HG03139 (cell line): ENCODE measurements at regions not wholly inside any gene's neighbourhood (a gene's known extent, or its start where the extent isn't known, plus 50 kb on each side); places are given as distances from the start of the nearest gene placed in this dataset.
"Not testable (repeated sequence)": the region's sequence is repeated elsewhere in the genome, so short reads cannot be mapped to it uniquely, and the experiment has no call there.

Experiments
- ATAC-seq: cut with Tn5 transposase; IDR thresholded peaks from one replicate; pipeline ENCODE4 v1.9.1; 2021; ENCODE audit not compliant: unreplicated experiment

DNA sequence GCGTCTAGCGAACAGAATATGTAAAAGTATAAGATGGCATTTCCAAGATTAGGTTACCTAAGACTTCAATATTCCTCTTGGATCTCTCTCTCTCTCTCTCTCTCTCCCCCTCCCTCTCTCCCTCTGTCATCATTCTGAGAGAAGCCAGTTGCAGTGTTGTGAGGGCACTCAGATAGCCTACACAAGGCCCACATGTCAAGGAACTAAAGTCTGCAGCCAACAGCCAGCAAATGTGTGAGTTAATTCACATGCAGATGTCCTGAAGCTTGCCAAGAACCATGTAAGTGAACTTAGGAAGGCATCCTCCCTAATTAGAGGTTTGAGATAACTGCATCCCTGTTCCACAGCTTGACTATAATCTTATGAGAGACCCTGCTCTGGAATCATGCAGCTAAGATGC lies 822.9 kb upstream of the PRR20A start:
- no peak for ATAC-seq

GRCh38 chr13:56332671-56333070 lies 808.0 kb upstream of the PRR20A start:
- ATAC-seq = no peak

DNA sequence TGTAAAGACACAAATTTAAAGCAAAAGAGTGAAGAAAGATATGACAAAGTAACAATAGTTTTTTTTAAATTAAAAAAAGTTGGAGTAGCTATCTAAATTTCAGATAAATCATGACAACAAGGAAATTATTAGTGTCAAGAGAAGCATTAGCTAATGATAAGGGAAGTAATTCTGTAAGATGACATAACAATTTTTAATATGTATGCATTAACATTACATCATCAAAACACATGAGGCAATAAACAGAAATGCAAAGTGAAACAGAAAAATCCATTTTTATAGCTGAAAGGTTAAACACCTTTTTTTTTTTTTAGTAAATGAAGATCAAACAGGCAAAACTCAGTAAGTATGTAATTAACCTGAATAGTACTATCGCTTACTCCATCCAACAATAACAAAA lies 804.9 kb upstream of the PRR20A start:
- ATAC-seq = no peak

- no peak for ATAC-seq
These were observed 802.3 kb upstream of the PRR20A start for GRCh38 chr13:56338421-56338820.

- ATAC-seq = no peak
These were observed 793.7 kb upstream of the PRR20A start for GRCh38 chr13:56347014-56347413.

- no peak for ATAC-seq
These were observed 790.9 kb upstream of the PRR20A start for GRCh38 chr13:56349866-56350265.

GRCh38 chr13:56351041-56351440 lies 789.7 kb upstream of the PRR20A start:
- ATAC-seq = no peak

GRCh38 chr13:56352361-56352760 lies 788.4 kb upstream of the PRR20A start:
- ATAC-seq = no peak

DNA sequence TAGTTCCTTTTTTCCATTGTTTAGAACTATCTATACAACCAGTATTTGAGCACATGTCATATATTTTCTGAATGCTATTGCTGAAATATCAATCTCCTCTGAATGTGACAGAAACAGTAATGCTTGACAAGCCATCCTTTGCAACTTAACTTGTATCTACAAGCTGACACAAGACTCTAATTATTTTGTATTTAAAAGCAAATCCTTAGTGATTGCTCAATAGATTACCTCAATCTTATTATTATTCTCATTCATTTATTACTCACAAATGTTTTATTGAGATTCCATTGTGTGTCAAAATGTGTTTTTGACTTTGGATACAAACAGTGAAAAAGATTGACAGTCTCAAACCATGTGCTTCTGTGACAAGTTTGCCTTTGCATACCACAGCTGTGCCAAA lies 787.8 kb upstream of the PRR20A start:
- no peak for ATAC-seq

- no peak for ATAC-seq
These were observed 784.0 kb upstream of the PRR20A start for GRCh38 chr13:56356690-56357089.

DNA sequence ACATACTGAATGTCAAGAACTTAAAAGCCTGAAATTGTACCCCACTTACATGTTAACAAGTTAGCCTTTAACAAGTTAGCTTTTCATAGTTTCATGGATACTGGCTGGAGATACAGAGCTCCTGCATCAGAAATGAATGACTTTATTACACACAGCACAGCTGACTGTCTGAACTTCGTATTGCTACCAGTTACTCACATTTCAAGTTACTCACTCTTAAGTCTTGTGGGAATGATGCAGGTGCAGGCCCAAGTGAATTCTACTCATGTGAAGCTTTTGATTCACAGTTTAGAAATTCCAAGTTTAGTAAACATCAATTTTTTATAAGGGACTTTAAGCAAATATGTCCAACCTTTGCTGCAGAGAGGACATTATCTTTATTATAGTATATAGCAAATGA lies 762.2 kb upstream of the PRR20A start:
- ATAC-seq = no peak

GRCh38 chr13:56393549-56393948 lies 747.2 kb upstream of the PRR20A start:
- ATAC-seq = no peak

DNA sequence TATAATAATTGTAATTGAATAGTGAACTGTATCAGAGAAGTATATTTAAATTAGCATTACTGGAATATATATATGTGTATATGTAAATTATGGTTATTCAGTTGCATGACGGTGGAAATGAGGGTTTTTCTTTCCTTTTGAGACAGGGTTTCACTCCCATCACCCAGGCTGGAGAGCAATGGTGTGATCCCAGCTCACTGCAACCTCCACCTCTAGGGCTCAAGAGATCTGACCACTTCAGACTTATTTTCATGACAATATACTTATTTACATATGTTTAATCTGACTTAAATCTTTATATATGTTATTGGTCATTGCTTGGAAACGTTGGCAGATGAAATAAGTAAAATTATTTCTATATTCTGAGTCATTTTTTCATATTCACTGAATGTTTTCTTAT lies 744.4 kb upstream of the PRR20A start:
- ATAC-seq = no peak

DNA sequence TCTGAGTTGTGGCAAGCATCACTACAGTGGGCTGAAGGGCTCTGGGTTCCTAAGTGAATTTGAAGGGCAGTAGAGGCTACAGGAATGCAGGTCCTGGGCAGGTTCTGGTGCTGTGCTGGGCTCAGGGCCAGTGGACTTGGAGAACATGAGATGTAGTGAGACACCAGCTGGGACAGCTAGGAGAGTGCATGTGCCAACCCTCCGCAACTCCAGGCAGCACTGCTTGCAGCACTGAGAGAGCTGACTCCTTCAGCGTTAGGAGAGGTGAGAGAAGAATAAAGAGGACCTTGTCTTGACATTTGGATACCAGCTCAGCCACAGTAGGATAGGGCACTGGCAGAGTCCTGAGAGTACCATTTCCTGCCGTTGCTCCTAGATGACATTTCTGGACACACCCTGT lies 739.9 kb upstream of the PRR20A start:
- no peak for ATAC-seq

DNA sequence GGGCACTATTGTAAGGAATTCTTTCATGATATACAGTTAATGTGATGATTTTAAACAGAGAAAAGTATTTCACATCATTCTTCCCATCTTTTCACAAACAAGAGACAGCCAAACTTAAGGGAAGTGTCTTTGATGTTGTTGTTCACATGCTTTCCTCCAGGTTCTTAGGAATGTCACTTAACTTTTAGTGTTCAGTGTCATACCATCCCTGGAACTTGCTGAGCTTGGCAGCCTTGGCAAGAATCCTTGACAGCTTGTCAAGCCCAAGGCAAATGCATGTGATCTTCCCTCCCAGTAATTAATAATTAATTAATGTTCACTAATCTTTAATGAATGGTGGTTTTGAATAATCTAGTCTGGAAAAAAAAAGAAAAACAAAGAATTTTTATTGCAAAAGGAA lies 727.9 kb upstream of the PRR20A start:
- no peak for ATAC-seq

DNA sequence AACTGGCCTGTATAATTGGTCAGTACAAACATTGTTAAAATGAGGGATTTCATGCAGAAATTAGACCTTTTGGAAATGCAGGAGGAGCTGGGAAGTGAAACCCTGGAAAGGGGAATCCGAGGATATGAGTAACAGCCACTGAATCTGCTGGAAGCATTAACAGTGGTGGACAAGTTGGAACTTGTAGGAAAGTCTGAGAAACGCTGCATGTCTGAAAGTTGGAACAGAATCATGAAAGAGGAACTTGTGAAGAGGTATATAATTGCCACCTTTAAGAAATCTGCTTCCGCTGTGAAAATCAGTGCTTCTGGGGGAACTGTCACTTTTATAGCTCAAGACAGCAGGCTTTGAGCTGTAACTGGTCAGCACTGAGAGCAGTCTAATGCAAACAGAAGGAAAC lies 716.5 kb upstream of the PRR20A start:
- no peak for ATAC-seq

DNA sequence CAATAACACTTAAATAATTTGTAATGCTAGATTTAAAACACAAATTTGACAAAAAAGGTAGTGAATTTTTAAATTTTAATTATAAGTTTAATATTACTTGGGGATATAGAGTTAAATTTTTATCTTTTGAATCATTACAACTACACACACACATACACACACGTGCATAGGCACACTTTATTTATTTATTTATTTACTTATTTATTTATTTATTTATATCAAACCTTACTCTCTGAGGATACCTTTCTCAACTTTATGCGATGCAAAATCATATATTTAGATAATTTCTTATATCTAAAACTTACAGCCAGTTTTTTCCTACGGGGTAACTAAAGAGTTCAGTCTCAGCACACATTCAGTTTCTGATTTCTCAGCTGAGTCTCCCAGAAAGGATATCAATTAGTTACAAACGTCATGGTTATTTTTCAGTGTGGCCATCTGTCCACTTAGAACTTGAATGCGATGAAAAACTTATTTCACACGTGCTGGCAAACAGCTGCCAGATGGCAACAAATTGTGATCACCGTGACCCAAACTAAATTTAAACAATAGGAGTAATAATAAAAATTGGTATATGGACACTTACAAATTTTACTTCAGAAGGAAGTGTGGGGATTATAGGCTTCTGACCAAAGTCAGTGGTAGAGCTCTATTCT lies 683.1 kb upstream of the PRR20A start:
- no peak for ATAC-seq

- ATAC-seq = no peak
These were observed 681.4 kb upstream of the PRR20A start for GRCh38 chr13:56459286-56459685.

GRCh38 chr13:56501750-56502149 lies 639.0 kb upstream of the PRR20A start:
- no peak for ATAC-seq

DNA sequence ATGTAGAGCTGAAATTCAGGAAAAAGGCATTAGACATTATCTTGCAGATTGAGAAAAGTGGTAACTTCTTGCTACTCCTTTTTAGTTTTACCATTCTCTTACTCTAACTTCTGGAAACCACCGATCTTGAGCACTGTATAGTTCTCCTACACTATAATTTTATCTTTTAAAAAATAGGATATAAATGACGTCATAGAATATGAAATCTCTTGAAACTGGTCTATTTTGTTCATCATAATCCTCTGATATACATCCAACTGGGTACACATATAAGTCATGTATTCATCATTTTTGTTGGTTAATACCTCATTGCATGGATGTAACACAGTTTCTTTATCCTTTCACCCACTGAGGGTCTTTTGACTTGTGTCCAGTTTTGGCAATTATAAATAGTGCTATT lies 629.9 kb upstream of the PRR20A start:
- no peak for ATAC-seq

- not testable (repeated sequence) for ATAC-seq
These were observed 628.4 kb upstream of the PRR20A start for GRCh38 chr13:56512336-56512735.

- ATAC-seq = no peak
These were observed 625.3 kb upstream of the PRR20A start for GRCh38 chr13:56515441-56515840.

DNA sequence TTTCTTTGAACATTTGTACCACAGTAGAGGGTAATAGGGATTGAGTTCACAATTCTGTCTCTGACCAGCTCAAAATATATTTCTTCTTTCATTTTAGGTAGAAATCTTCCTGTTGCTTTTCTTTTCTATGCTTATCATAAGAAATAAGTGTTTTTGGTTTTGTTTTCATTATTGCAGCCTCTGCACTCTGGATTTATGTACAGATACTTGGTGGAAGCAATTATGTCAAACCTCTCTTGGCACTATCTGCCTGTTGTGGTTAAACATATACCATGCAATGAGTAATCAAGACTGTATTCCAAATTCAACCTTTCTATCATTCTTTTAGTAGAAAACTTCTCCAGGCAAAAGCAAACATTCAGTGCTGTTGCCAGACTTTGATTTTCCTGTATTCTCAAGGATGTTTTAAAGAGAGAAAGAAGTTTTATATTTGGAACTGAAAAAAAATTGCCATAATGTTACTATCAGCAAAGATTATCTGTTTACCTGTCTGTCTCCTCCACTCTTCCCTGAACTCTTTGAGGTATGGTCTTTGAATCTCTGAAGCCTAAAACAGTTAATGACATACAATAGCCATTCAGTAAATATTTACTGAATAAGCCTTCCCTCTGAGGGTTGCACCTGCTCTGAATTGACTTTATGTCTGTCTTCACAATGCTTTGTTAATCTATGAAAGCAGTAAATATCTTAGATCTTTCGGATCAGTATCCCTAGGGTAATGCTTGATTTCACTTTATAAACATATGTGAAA lies 612.5 kb upstream of the PRR20A start:
- ATAC-seq = no peak
